ENCODE measurements at regions not wholly inside any gene's neighbourhood (a gene's known extent, or its start where the extent isn't known, plus 50 kb on each side); places are given as distances from the start of the nearest gene placed in this dataset.

- TF ChIP-seq POLR2A (IDR thresholded peaks at IDR 0.05; ENCODE audit: low read length): no peak
- TF ChIP-seq GATA1 (IDR thresholded peaks at IDR 0.05; ENCODE audit: low read depth, low read length): no peak
Observed at GRCh38 chrX:43005561-43005960, 227.6 kb upstream of the PPP1R2C start.

Data from erythroblast (primary cell).